ENCODE measurements at regions not wholly inside any gene's neighbourhood (a gene's known extent, or its start where the extent isn't known, plus 50 kb on each side); places are given as distances from the start of the nearest gene placed in this dataset.
A peak's percentile ranks its signal among the peaks of the same experiment; 100 is the strongest.

DNA sequence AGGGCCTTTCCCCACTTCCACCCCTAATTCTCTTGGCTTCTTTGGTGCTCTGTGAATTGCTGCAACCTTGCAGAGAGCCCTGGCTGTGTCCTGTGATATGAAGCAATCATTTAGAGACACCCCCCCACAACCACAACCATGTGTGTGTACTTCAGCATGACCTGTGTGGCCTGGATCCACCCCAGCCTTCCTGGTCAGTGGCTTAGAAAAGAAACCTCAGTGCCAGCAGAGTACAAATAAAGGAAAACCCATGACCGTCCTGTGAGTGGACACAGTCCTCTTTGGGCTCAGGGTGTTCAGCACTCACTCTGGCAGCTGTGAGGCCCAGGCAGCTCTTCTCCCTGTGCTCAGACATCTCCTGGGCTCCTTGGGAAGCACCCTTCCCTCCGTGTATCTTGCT is 206.6 kb upstream of the DIO3 start:
- WGBS, result 95% methylated on average over 2 of the region's 2 CpGs
- peak; percentile 68 for DNase-seq (ENCODE audit: extremely low spot score)
- Histone ChIP-seq H3K27me3 (no peaks in the 10 kb centered on the region), H3K4me1 (peaks cover 0 to 20% (median 18%) of the 10 kb centered on the region in 4 donors), H3K36me3 (no peaks in the 10 kb centered on the region), H3K27ac (replicated peaks in 1 of 4) (no peak overlapping the region), H3K4me3 (no peak overlapping the region), H3K9me3 (peaks cover 0 to 23% (median 9%) of the 10 kb centered on the region in 4 donors)
- TF ChIP-seq EP300 (IDR thresholded peaks at IDR 0.05) (no peak), POLR2AphosphoS5 (IDR thresholded peaks at IDR 0.05) (no peak), POLR2A (IDR thresholded peaks at IDR 0.05; ENCODE audit: low read depth) (no peak)
- TF ChIP-seq, protein P1, sequence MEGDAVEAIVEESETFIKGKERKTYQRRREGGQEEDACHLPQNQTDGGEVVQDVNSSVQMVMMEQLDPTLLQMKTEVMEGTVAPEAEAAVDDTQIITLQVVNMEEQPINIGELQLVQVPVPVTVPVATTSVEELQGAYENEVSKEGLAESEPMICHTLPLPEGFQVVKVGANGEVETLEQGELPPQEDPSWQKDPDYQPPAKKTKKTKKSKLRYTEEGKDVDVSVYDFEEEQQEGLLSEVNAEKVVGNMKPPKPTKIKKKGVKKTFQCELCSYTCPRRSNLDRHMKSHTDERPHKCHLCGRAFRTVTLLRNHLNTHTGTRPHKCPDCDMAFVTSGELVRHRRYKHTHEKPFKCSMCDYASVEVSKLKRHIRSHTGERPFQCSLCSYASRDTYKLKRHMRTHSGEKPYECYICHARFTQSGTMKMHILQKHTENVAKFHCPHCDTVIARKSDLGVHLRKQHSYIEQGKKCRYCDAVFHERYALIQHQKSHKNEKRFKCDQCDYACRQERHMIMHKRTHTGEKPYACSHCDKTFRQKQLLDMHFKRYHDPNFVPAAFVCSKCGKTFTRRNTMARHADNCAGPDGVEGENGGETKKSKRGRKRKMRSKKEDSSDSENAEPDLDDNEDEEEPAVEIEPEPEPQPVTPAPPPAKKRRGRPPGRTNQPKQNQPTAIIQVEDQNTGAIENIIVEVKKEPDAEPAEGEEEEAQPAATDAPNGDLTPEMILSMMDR (IDR thresholded peaks at IDR 0.05), result no peak
- intact Hi-C loops (cut with DNase I), result no loop called here

DNA sequence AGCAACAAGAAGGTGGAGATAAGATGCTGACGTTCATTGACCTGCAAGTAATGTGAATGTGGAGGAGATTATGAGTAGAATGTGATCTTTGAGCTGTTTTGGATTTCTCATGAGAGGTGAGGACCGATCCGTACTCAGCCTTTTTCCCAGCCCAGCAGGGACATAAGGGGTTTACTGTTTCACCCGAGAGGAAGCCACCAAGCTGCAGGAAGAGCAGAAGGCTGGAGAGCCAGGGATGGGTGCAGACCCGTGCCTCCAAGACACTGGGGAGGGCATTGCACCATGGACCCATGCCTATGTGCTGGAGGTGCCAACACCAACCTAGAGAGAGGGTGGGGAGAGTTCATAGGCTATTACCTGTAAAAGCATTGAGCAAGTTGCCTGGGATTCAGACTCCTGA is 206.0 kb upstream of the DIO3 start:
- no peak for TF ChIP-seq POLR2A (IDR thresholded peaks at IDR 0.05; ENCODE audit: low read depth)
- no peak for TF ChIP-seq EP300 (IDR thresholded peaks at IDR 0.05)
- Histone ChIP-seq H3K4me3 (no peak overlapping the region), H3K9me3 (peaks cover 0 to 23% (median 9%) of the 10 kb centered on the region in 4 donors), H3K27ac (replicated peaks in 1 of 4) (no peak overlapping the region), H3K4me1 (peaks cover 0 to 25% (median 22%) of the 10 kb centered on the region in 4 donors), H3K36me3 (no peaks in the 10 kb centered on the region), H3K27me3 (no peaks in the 10 kb centered on the region)
- intact Hi-C loops (cut with DNase I), result no loop called here
- 93% methylated on average over 5 of the region's 5 CpGs for WGBS
- DNase-seq (ENCODE audit: extremely low spot score), result peak; percentile 39

DNA sequence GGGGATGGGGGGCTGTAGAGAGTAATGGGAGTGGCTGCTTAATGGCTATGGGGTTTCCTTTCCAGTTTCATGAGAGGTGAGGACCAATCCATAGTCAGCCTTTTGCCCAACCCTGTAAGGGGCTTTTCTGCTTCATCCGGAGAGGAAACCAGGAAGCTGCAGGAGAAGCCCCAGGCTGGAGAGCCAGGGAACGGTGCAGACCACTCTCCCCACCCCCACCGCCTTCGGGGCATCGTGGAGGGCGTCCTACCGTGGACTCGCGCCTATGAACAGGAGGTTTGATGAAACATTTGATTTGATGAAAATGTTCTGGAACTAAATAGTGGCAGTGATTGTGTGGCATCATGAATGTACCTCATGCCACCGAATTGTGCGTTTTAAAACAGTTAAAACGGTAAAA is 204.3 kb upstream of the DIO3 start:
- Histone ChIP-seq H3K9me3 (peaks cover 0 to 23% (median 9%) of the 10 kb centered on the region in 4 donors), H3K27ac (replicated peaks in 1 of 4) (no peak overlapping the region), H3K4me1 (peaks cover 0 to 40% (median 38%) of the 10 kb centered on the region in 4 donors), H3K27me3 (no peaks in the 10 kb centered on the region), H3K36me3 (no peaks in the 10 kb centered on the region), H3K4me3 (no peak overlapping the region)
- intact Hi-C loops (cut with DNase I), result no loop called here
- 86% methylated on average over 12 of the region's 12 CpGs for WGBS
- TF ChIP-seq POLR2A (IDR thresholded peaks at IDR 0.05; ENCODE audit: low read depth), result no peak
- no peak for TF ChIP-seq POLR2AphosphoS5 (IDR thresholded peaks at IDR 0.05)
- TF ChIP-seq, protein P1 (IDR thresholded peaks at IDR 0.05), result no peak
- TF ChIP-seq EP300 (IDR thresholded peaks at IDR 0.05), result no peak
- DNase-seq (ENCODE audit: extremely low spot score), result peak; percentile 66

GRCh38 chr14:101357559-101358319 is 203.6 kb upstream of the DIO3 start:
- DNase-seq (ENCODE audit: extremely low spot score), result peak; percentile 64
- WGBS, result 82% methylated on average over 4 of the region's 10 CpGs

More at GRCh38 chr14:101357559-101358319, 203.6 kb upstream of the DIO3 start:
- intact Hi-C loops (cut with DNase I), result no loop called here
- H3K27ac ChIP-seq (replicated peaks in 1 of 4), result peak overlapping the region in 1 of 4 donors; percentile 85
- peaks cover 0 to 23% (median 9%) of the 10 kb centered on the region in 4 donors for H3K9me3 ChIP-seq
- no peaks in the 10 kb centered on the region for H3K36me3 ChIP-seq
- H3K4me1 ChIP-seq, result peaks cover 0 to 46% (median 41%) of the 10 kb centered on the region in 4 donors
- no peaks in the 10 kb centered on the region for H3K27me3 ChIP-seq
- TF ChIP-seq POLR2A (IDR thresholded peaks at IDR 0.05; ENCODE audit: low read depth) (no peak), POLR2AphosphoS5 (IDR thresholded peaks at IDR 0.05) (no peak), EP300 (IDR thresholded peaks at IDR 0.05) (no peak)
- TF ChIP-seq, protein P1 (IDR thresholded peaks at IDR 0.05), result no peak
- no peak overlapping the region for H3K4me3 ChIP-seq
